PC-9 (cell line): ENCODE measurements at regions not wholly inside any gene's neighbourhood (a gene's known extent, or its start where the extent isn't known, plus 50 kb on each side); places are given as distances from the start of the nearest gene placed in this dataset.

Experiments
- CTCF ChIP-seq: fragments of 200-600 bp; sonication (generic); conservative IDR thresholded peaks from 2 replicates; pipeline ENCODE4 v1.6.1; 2017; ENCODE audit warnings: mixed run types, antibody characterized with exemption, mild to moderate bottlenecking, moderate library complexity
- EZH2 ChIP-seq: fragments of 200-600 bp; sonication (generic); IDR thresholded peaks from 2 replicates; pipeline ENCODE4 v1.8.0; 2017; ENCODE audit warnings: antibody characterized with exemption, low read depth

- TF ChIP-seq CTCF = no peak
- TF ChIP-seq EZH2 = no peak
Measured at GRCh38 chr12:108430926-108431325, 84.2 kb upstream of the FICD start.
